Endothelial cell (in vitro differentiated cells): ENCODE measurements at regions not wholly inside any gene's neighbourhood (a gene's known extent, or its start where the extent isn't known, plus 50 kb on each side); places are given as distances from the start of the nearest gene placed in this dataset.
A peak's percentile ranks its signal among the peaks of the same experiment; 100 is the strongest.

ENCODE experiments used
- DNase-seq: peaks from one replicate; pipeline ENCODE4 v3.0.0; 2021; ENCODE audit warnings: low spot score
- H3K27ac Mint-ChIP-seq: one replicate; pipeline ENCODE4 v1.8.0; 2021; ENCODE audit warnings: mixed read lengths, inconsistent platforms; ENCODE audit not compliant: unreplicated experiment
- H3K27me3 Mint-ChIP-seq: one replicate; pipeline ENCODE4 v1.8.0; 2021; ENCODE audit warnings: mild to moderate bottlenecking, moderate library complexity, mixed read lengths, inconsistent platforms; ENCODE audit not compliant: unreplicated experiment
- H3K36me3 Mint-ChIP-seq: one replicate; pipeline ENCODE4 v1.8.0; 2021; ENCODE audit warnings: mild to moderate bottlenecking, low read depth, mixed read lengths, inconsistent platforms; ENCODE audit not compliant: unreplicated experiment
- H3K4me1 Mint-ChIP-seq: one replicate; pipeline ENCODE4 v1.8.0; 2021; ENCODE audit warnings: mild to moderate bottlenecking, mixed read lengths, inconsistent platforms; ENCODE audit not compliant: unreplicated experiment
- H3K4me3 Mint-ChIP-seq: one replicate; pipeline ENCODE4 v1.8.0; 2021; ENCODE audit warnings: mild to moderate bottlenecking, mixed read lengths, inconsistent platforms; ENCODE audit not compliant: unreplicated experiment
- H3K9me3 Mint-ChIP-seq: one replicate; pipeline ENCODE4 v1.8.0; 2021; ENCODE audit warnings: mixed read lengths, inconsistent platforms; ENCODE audit not compliant: unreplicated experiment
- TF ChIP-seq, protein P1 (sequence below): fragments of 200-600 bp; sonication (generic); IDR thresholded peaks from one replicate; pipeline ENCODE4 v1.5.0; 2021; ENCODE audit warnings: antibody characterized with exemption; ENCODE audit not compliant: unreplicated experiment

DNA sequence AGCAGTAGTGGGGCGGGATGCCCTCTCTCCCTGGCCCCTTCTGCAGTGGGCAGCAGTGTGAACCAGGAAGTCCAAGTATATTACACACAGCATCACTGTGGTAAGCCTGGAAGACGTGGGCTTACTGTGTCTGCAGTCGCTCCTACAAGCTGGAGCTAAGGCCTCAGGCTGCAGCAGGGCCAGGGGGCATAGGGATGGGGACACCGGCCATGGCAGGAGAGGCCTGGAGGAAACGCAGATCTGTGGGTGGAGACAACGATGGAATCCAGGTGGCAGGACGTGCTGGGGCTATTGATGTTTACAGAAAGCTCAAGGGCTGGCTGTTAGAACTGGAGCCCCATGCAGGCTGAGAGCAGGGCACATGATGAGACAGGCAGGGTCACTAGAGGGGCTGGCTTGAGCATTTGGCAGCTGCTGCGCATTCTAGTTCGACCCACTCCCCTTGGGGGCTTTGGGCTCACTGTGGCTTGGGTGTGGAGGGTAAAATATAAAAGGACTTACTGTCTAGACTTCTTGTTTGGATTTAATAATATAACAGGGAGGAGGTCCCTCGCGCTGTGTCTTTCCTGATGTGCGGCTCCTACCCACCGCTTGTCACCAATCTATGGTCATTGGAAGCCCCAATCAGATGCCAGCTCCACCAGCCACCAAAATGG is 539.5 kb downstream of the TBC1D22A start:
- peaks cover 10% of the 10 kb centered on the region for H3K27me3 Mint-ChIP-seq
- H3K9me3 Mint-ChIP-seq, result peaks cover 35% of the 10 kb centered on the region
- TF ChIP-seq, protein P1, sequence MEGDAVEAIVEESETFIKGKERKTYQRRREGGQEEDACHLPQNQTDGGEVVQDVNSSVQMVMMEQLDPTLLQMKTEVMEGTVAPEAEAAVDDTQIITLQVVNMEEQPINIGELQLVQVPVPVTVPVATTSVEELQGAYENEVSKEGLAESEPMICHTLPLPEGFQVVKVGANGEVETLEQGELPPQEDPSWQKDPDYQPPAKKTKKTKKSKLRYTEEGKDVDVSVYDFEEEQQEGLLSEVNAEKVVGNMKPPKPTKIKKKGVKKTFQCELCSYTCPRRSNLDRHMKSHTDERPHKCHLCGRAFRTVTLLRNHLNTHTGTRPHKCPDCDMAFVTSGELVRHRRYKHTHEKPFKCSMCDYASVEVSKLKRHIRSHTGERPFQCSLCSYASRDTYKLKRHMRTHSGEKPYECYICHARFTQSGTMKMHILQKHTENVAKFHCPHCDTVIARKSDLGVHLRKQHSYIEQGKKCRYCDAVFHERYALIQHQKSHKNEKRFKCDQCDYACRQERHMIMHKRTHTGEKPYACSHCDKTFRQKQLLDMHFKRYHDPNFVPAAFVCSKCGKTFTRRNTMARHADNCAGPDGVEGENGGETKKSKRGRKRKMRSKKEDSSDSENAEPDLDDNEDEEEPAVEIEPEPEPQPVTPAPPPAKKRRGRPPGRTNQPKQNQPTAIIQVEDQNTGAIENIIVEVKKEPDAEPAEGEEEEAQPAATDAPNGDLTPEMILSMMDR, result no peak
- H3K36me3 Mint-ChIP-seq, result peaks cover 20% of the 10 kb centered on the region
- no peak for DNase-seq
- no peak overlapping the region for H3K27ac Mint-ChIP-seq
- H3K4me1 Mint-ChIP-seq, result no peaks in the 10 kb centered on the region
- H3K4me3 Mint-ChIP-seq, result no peak overlapping the region

DNA sequence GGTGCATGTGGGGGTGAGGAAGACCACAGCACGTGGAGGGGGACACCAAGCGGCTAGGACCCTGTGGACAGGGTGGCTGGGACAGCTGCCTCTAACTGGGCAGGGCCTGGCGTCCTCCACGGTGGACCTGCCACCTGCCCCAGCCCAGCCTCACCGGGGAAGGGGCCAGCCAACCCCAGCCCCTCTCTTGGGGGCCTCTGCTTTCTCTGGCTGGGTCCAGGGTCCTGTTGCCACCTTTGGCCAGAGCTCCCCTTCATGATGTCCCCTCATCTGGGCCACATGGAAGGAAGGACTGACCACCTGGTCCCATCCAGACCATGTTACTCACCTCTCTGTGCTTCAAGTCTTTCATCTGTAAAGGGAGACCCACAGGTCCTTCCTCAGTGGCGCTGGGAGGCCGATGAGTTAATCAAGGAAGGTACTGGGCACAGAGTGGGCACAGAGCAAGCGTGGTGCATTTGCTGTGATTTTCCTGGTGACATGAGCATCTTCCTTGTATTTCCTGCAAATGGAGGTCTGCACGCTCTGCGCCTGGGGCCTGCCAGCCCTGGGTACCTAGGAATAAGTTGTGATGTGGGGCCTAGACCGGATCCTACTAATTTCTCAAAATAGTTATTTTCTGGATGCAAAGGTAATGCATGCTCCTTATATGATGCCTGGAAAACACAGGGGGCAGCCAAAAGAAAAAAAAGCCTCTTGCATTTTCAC is 538.4 kb downstream of the TBC1D22A start:
- no peak for DNase-seq
- no peak overlapping the region for H3K4me3 Mint-ChIP-seq
- peaks cover 18% of the 10 kb centered on the region for H3K36me3 Mint-ChIP-seq
- H3K27ac Mint-ChIP-seq, result peak overlapping the region; percentile 62
- H3K27me3 Mint-ChIP-seq, result peaks cover 16% of the 10 kb centered on the region
- TF ChIP-seq, protein P1, result no peak
- peaks cover 42% of the 10 kb centered on the region for H3K9me3 Mint-ChIP-seq
- no peaks in the 10 kb centered on the region for H3K4me1 Mint-ChIP-seq

- peak overlapping the region; percentile 62 for H3K27ac Mint-ChIP-seq
- H3K36me3 Mint-ChIP-seq, result peaks cover 20% of the 10 kb centered on the region
Observed at GRCh38 chr22:47299863-47300697, 537.6 kb downstream of the TBC1D22A start.

GRCh38 chr22:47299211-47299862 is 536.9 kb downstream of the TBC1D22A start:
- TF ChIP-seq, protein P1, result no peak
- Mint-ChIP-seq H3K4me3 (no peak overlapping the region), H3K27me3 (peaks cover 22% of the 10 kb centered on the region), H3K36me3 (peaks cover 18% of the 10 kb centered on the region), H3K9me3 (peaks cover 42% of the 10 kb centered on the region), H3K4me1 (no peaks in the 10 kb centered on the region), H3K27ac (no peak overlapping the region)
- no peak for DNase-seq

More at GRCh38 chr22:47299863-47300697, 537.6 kb downstream of the TBC1D22A start:
- no peak overlapping the region for H3K4me3 Mint-ChIP-seq
- H3K9me3 Mint-ChIP-seq, result peaks cover 40% of the 10 kb centered on the region
- DNase-seq, result no peak
- no peaks in the 10 kb centered on the region for H3K4me1 Mint-ChIP-seq
- TF ChIP-seq, protein P1, result no peak
- peaks cover 19% of the 10 kb centered on the region for H3K27me3 Mint-ChIP-seq
